Loucy (cell line): ENCODE measurements at regions not wholly inside any gene's neighbourhood (a gene's known extent, or its start where the extent isn't known, plus 50 kb on each side); places are given as distances from the start of the nearest gene placed in this dataset.

Experiments
- H2AFZ ChIP-seq: fragments of 200-600 bp; sonication (generic); 2 replicates; pipeline ENCODE4 v1.6.0; 2016; ENCODE audit warnings: antibody characterized with exemption, mild to moderate bottlenecking, low read length, moderate library complexity
- H3F3A ChIP-seq: fragments of 200-600 bp; 2 replicates; pipeline ENCODE4 v1.6.0; 2016; ENCODE audit warnings: antibody characterized with exemption, low read depth, mild to moderate bottlenecking
- H3K27me3 ChIP-seq: fragments of 200-600 bp; sonication (generic); 2 replicates; pipeline ENCODE4 v1.6.1; 2014; ENCODE audit warnings: low read length, mild to moderate bottlenecking; ENCODE audit not compliant: insufficient read depth, poor library complexity, severe bottlenecking
- H3K36me3 ChIP-seq: fragments of 200-600 bp; sonication (generic); 2 replicates; pipeline ENCODE4 v1.6.1; 2016; ENCODE audit warnings: low read length; ENCODE audit not compliant: insufficient read depth
- H3K4me1 ChIP-seq: fragments of 200-600 bp; sonication (generic); 2 replicates; pipeline ENCODE4 v1.5.1; 2014; ENCODE audit warnings: low read length, mild to moderate bottlenecking; ENCODE audit not compliant: insufficient read depth, poor library complexity, severe bottlenecking
- H3K4me2 ChIP-seq: fragments of 200-600 bp; sonication (generic); 2 replicates; pipeline ENCODE4 v1.6.0; 2014; ENCODE audit warnings: antibody characterized with exemption, low read length, low read depth, mild to moderate bottlenecking; ENCODE audit not compliant: poor library complexity, severe bottlenecking
- H3K4me3 ChIP-seq: fragments of 200-600 bp; sonication (generic); 2 replicates; pipeline ENCODE4 v1.5.1; 2014; ENCODE audit warnings: low read length, mild to moderate bottlenecking, mixed read lengths; ENCODE audit not compliant: poor library complexity, severe bottlenecking
- H3K79me2 ChIP-seq: fragments of 200-600 bp; sonication (generic); 2 replicates; pipeline ENCODE4 v1.6.1; 2014; ENCODE audit warnings: low read length; ENCODE audit not compliant: insufficient read depth
- H3K9ac ChIP-seq: fragments of 200-600 bp; sonication (generic); 2 replicates; pipeline ENCODE4 v1.6.0; 2014; ENCODE audit warnings: mild to moderate bottlenecking, low read depth, low read length, moderate library complexity; ENCODE audit not compliant: poor library complexity, severe bottlenecking
- H3K9me2 ChIP-seq: fragments of 200-600 bp; sonication (generic); replicated peaks from 2 replicates; pipeline ENCODE4 v1.6.1; 2016; ENCODE audit warnings: low read depth, low read length, mixed read lengths
- H3K9me3 ChIP-seq: fragments of 200-600 bp; sonication (generic); 2 replicates; pipeline ENCODE4 v1.6.1; 2014; ENCODE audit warnings: mild to moderate bottlenecking, antibody characterized with exemption, low read length, low read depth; ENCODE audit not compliant: insufficient read depth
- H4K20me1 ChIP-seq: fragments of 200-600 bp; sonication (generic); 2 replicates; pipeline ENCODE4 v1.6.0; 2014; ENCODE audit warnings: antibody characterized with exemption, low read length, mild to moderate bottlenecking; ENCODE audit not compliant: insufficient read depth, poor library complexity, severe bottlenecking
- EZH2phosphoT487 ChIP-seq: fragments of 200-600 bp; IDR thresholded peaks from 2 replicates; pipeline ENCODE4 v1.6.1; 2018; ENCODE audit warnings: antibody characterized with exemption, mild to moderate bottlenecking, moderate library complexity, borderline replicate concordance
- TF ChIP-seq, protein P1 (sequence below): fragments of 200-600 bp; sonication (generic); conservative IDR thresholded peaks from 2 replicates; pipeline ENCODE4 v1.5.1; 2014; ENCODE audit warnings: mild to moderate bottlenecking, antibody characterized with exemption, low read length

GRCh38 chr15:91548549-91548948 lies 305.0 kb upstream of the SLCO3A1 start:
- H3K27me3 ChIP-seq = no peaks in the 10 kb centered on the region
- H3K4me2 ChIP-seq = no peak overlapping the region

DNA sequence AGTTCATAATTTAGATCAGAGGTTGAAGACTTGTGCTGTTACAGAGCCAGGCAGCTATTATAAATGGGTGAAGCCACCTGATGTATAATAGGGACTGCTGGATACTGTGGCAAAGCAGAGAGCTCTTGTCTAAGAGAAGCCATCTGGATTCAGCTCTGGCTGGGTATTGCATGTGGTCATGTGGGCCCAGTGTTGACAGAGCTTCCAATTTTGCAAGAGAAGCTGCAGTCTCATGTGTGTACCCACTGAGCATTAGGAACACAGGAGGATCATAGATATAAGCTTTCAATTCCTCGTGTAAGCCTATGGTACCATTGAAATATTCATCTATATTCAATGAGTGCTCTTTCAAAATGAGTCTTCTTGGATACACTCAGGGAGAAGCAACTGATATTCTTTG lies 303.9 kb upstream of the SLCO3A1 start:
- Histone ChIP-seq H3K4me2 (no peak overlapping the region), H3K4me3 (no peak overlapping the region), H4K20me1 (no peaks in the 10 kb centered on the region), H3K36me3 (no peaks in the 10 kb centered on the region), H3K9ac (no peak overlapping the region), H3K79me2 (no peaks in the 10 kb centered on the region), H3K27me3 (no peaks in the 10 kb centered on the region), H3K9me3 (no peaks in the 10 kb centered on the region), H3F3A (no peaks in the 10 kb centered on the region), H3K9me2 (no peaks in the 10 kb centered on the region), H3K4me1 (no peaks in the 10 kb centered on the region), H2AFZ (no peak overlapping the region)
- TF ChIP-seq, protein P1, sequence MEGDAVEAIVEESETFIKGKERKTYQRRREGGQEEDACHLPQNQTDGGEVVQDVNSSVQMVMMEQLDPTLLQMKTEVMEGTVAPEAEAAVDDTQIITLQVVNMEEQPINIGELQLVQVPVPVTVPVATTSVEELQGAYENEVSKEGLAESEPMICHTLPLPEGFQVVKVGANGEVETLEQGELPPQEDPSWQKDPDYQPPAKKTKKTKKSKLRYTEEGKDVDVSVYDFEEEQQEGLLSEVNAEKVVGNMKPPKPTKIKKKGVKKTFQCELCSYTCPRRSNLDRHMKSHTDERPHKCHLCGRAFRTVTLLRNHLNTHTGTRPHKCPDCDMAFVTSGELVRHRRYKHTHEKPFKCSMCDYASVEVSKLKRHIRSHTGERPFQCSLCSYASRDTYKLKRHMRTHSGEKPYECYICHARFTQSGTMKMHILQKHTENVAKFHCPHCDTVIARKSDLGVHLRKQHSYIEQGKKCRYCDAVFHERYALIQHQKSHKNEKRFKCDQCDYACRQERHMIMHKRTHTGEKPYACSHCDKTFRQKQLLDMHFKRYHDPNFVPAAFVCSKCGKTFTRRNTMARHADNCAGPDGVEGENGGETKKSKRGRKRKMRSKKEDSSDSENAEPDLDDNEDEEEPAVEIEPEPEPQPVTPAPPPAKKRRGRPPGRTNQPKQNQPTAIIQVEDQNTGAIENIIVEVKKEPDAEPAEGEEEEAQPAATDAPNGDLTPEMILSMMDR = no peak
- no peak for TF ChIP-seq EZH2phosphoT487

More at GRCh38 chr15:91548549-91548948, 305.0 kb upstream of the SLCO3A1 start:
- no peaks in the 10 kb centered on the region for H3K36me3 ChIP-seq
- H3F3A ChIP-seq = no peaks in the 10 kb centered on the region
- TF ChIP-seq EZH2phosphoT487 = no peak
- TF ChIP-seq, protein P1 = no peak
- H3K4me1 ChIP-seq = no peaks in the 10 kb centered on the region
- no peaks in the 10 kb centered on the region for H3K79me2 ChIP-seq
- H3K9ac ChIP-seq = no peak overlapping the region
- no peaks in the 10 kb centered on the region for H4K20me1 ChIP-seq
- no peaks in the 10 kb centered on the region for H3K9me3 ChIP-seq
- H2AFZ ChIP-seq = no peak overlapping the region
- no peak overlapping the region for H3K4me3 ChIP-seq
- no peaks in the 10 kb centered on the region for H3K9me2 ChIP-seq

- Histone ChIP-seq H3K4me2 (no peak overlapping the region), H3K4me3 (no peak overlapping the region), H3K4me1 (no peaks in the 10 kb centered on the region), H3K79me2 (no peaks in the 10 kb centered on the region), H3K27me3 (no peaks in the 10 kb centered on the region), H3K9me3 (no peaks in the 10 kb centered on the region), H3K9ac (no peak overlapping the region), H3F3A (no peaks in the 10 kb centered on the region), H4K20me1 (no peaks in the 10 kb centered on the region), H2AFZ (no peak overlapping the region), H3K9me2 (no peaks in the 10 kb centered on the region), H3K36me3 (no peaks in the 10 kb centered on the region)
- TF ChIP-seq, protein P1 = no peak
- TF ChIP-seq EZH2phosphoT487 = no peak
Observed at GRCh38 chr15:91552555-91552954, 301.0 kb upstream of the SLCO3A1 start.
